ENCODE measurements at regions not wholly inside any gene's neighbourhood (a gene's known extent, or its start where the extent isn't known, plus 50 kb on each side); places are given as distances from the start of the nearest gene placed in this dataset.
"Not testable (repeated sequence)": the region's sequence is repeated elsewhere in the genome, so short reads cannot be mapped to it uniquely, and the experiment has no call there.

- H3K4me1 ChIP-seq (ENCODE audit: control insufficient read depth, insufficient read depth, low read length); H3K4me3 ChIP-seq (ENCODE audit: low read depth, low read length); H3K9me3 ChIP-seq (ENCODE audit: control insufficient read depth, insufficient read depth, low read depth, low read length); H3K9ac ChIP-seq (ENCODE audit: low read length); H3K27ac ChIP-seq (ENCODE audit: low read depth, low read length); H3K27me3 ChIP-seq (ENCODE audit: control insufficient read depth, insufficient read depth, low read length); H3K36me3 ChIP-seq (ENCODE audit: control insufficient read depth, insufficient read depth, low read length): not testable (repeated sequence)
These were observed 134.4 kb downstream of the PHETA1 start for GRCh38 chr12:111234491-111234890.

- Histone ChIP-seq H3K36me3 (ENCODE audit: control insufficient read depth, insufficient read depth, low read length) (no peaks in the 10 kb centered on the region), H3K4me1 (ENCODE audit: control insufficient read depth, insufficient read depth, low read length) (no peaks in the 10 kb centered on the region; the same call in 1 of the 2 replicates), H3K27ac (ENCODE audit: low read depth, low read length) (no peak overlapping the region), H3K9me3 (ENCODE audit: control insufficient read depth, insufficient read depth, low read depth, low read length) (no peaks in the 10 kb centered on the region), H3K4me3 (ENCODE audit: low read depth, low read length) (no peak overlapping the region), H3K9ac (ENCODE audit: low read length) (no peak overlapping the region), H3K27me3 (ENCODE audit: control insufficient read depth, insufficient read depth, low read length) (no peaks in the 10 kb centered on the region)
These were observed 135.1 kb downstream of the PHETA1 start for GRCh38 chr12:111233786-111234185.

- Histone ChIP-seq H3K27me3 (ENCODE audit: control insufficient read depth, insufficient read depth, low read length) (no peaks in the 10 kb centered on the region), H3K9ac (ENCODE audit: low read length) (no peak overlapping the region), H3K4me3 (ENCODE audit: low read depth, low read length) (no peak overlapping the region), H3K9me3 (ENCODE audit: control insufficient read depth, insufficient read depth, low read depth, low read length) (no peaks in the 10 kb centered on the region), H3K4me1 (ENCODE audit: control insufficient read depth, insufficient read depth, low read length) (no peaks in the 10 kb centered on the region; the same call in 1 of the 2 replicates), H3K27ac (ENCODE audit: low read depth, low read length) (no peak overlapping the region), H3K36me3 (ENCODE audit: control insufficient read depth, insufficient read depth, low read length) (no peaks in the 10 kb centered on the region)
These were observed 138.2 kb downstream of the PHETA1 start for GRCh38 chr12:111230649-111231048.

GRCh38 chr12:111228916-111229666, 139.8 kb downstream of the PHETA1 start:
- Histone ChIP-seq H3K9ac (ENCODE audit: low read length) (no peak overlapping the region), H3K36me3 (ENCODE audit: control insufficient read depth, insufficient read depth, low read length) (no peaks in the 10 kb centered on the region), H3K27me3 (ENCODE audit: control insufficient read depth, insufficient read depth, low read length) (no peaks in the 10 kb centered on the region), H3K4me3 (ENCODE audit: low read depth, low read length) (no peak overlapping the region), H3K4me1 (ENCODE audit: control insufficient read depth, insufficient read depth, low read length) (no peaks in the 10 kb centered on the region; the same call in 1 of the 2 replicates), H3K9me3 (ENCODE audit: control insufficient read depth, insufficient read depth, low read depth, low read length) (no peaks in the 10 kb centered on the region), H3K27ac (ENCODE audit: low read depth, low read length) (no peak overlapping the region)

- no peak overlapping the region for H3K27ac ChIP-seq (ENCODE audit: low read depth, low read length)
- no peaks in the 10 kb centered on the region for H3K27me3 ChIP-seq (ENCODE audit: control insufficient read depth, insufficient read depth, low read length)
- H3K9me3 ChIP-seq (ENCODE audit: control insufficient read depth, insufficient read depth, low read depth, low read length): no peaks in the 10 kb centered on the region
- no peaks in the 10 kb centered on the region; the same call in 1 of the 2 replicates for H3K4me1 ChIP-seq (ENCODE audit: control insufficient read depth, insufficient read depth, low read length)
- no peak overlapping the region for H3K4me3 ChIP-seq (ENCODE audit: low read depth, low read length)
- H3K9ac ChIP-seq (ENCODE audit: low read length): no peak overlapping the region
- no peaks in the 10 kb centered on the region for H3K36me3 ChIP-seq (ENCODE audit: control insufficient read depth, insufficient read depth, low read length)
These were observed 141.1 kb downstream of the PHETA1 start for GRCh38 chr12:111227476-111228420.

- Histone ChIP-seq H3K9ac (ENCODE audit: low read length) (no peak overlapping the region), H3K4me3 (ENCODE audit: low read depth, low read length) (no peak overlapping the region)
These were observed 142.2 kb downstream of the PHETA1 start for GRCh38 chr12:111226680-111227079.

GRCh38 chr12:111225307-111225706, 143.6 kb downstream of the PHETA1 start:
- Histone ChIP-seq H3K36me3 (ENCODE audit: control insufficient read depth, insufficient read depth, low read length) (no peaks in the 10 kb centered on the region), H3K4me1 (ENCODE audit: control insufficient read depth, insufficient read depth, low read length) (peaks cover 4% of the 10 kb centered on the region; the same call in 1 of the 2 replicates), H3K27me3 (ENCODE audit: control insufficient read depth, insufficient read depth, low read length) (no peaks in the 10 kb centered on the region), H3K9ac (ENCODE audit: low read length) (no peak overlapping the region), H3K4me3 (ENCODE audit: low read depth, low read length) (no peak overlapping the region), H3K9me3 (ENCODE audit: control insufficient read depth, insufficient read depth, low read depth, low read length) (no peaks in the 10 kb centered on the region), H3K27ac (ENCODE audit: low read depth, low read length) (no peak overlapping the region)

More at GRCh38 chr12:111226680-111227079, 142.2 kb downstream of the PHETA1 start:
- Histone ChIP-seq H3K4me1 (ENCODE audit: control insufficient read depth, insufficient read depth, low read length) (peaks cover 4% of the 10 kb centered on the region; the same call in 1 of the 2 replicates), H3K36me3 (ENCODE audit: control insufficient read depth, insufficient read depth, low read length) (no peaks in the 10 kb centered on the region), H3K27me3 (ENCODE audit: control insufficient read depth, insufficient read depth, low read length) (no peaks in the 10 kb centered on the region), H3K9me3 (ENCODE audit: control insufficient read depth, insufficient read depth, low read depth, low read length) (no peaks in the 10 kb centered on the region), H3K27ac (ENCODE audit: low read depth, low read length) (no peak overlapping the region)

- no peaks in the 10 kb centered on the region for H3K9me3 ChIP-seq (ENCODE audit: control insufficient read depth, insufficient read depth, low read depth, low read length)
- no peaks in the 10 kb centered on the region for H3K36me3 ChIP-seq (ENCODE audit: control insufficient read depth, insufficient read depth, low read length)
- H3K4me1 ChIP-seq (ENCODE audit: control insufficient read depth, insufficient read depth, low read length): peaks cover 4% of the 10 kb centered on the region; the same call in 1 of the 2 replicates
- no peak overlapping the region for H3K4me3 ChIP-seq (ENCODE audit: low read depth, low read length)
- H3K27me3 ChIP-seq (ENCODE audit: control insufficient read depth, insufficient read depth, low read length): no peaks in the 10 kb centered on the region
- no peak overlapping the region for H3K9ac ChIP-seq (ENCODE audit: low read length)
- no peak overlapping the region for H3K27ac ChIP-seq (ENCODE audit: low read depth, low read length)
These were observed 144.5 kb downstream of the PHETA1 start for GRCh38 chr12:111224186-111225066.

- H3K9me3 ChIP-seq (ENCODE audit: control insufficient read depth, insufficient read depth, low read depth, low read length): no peaks in the 10 kb centered on the region
- no peak overlapping the region for H3K27ac ChIP-seq (ENCODE audit: low read depth, low read length)
- no peak overlapping the region for H3K4me3 ChIP-seq (ENCODE audit: low read depth, low read length)
- peaks cover 4% of the 10 kb centered on the region; the same call in 1 of the 2 replicates for H3K4me1 ChIP-seq (ENCODE audit: control insufficient read depth, insufficient read depth, low read length)
- no peaks in the 10 kb centered on the region for H3K27me3 ChIP-seq (ENCODE audit: control insufficient read depth, insufficient read depth, low read length)
- H3K36me3 ChIP-seq (ENCODE audit: control insufficient read depth, insufficient read depth, low read length): no peaks in the 10 kb centered on the region
- H3K9ac ChIP-seq (ENCODE audit: low read length): no peak overlapping the region
These were observed 146.4 kb downstream of the PHETA1 start for GRCh38 chr12:111222523-111222922.

GRCh38 chr12:111222027-111222414, 146.9 kb downstream of the PHETA1 start:
- H3K27ac ChIP-seq (ENCODE audit: low read depth, low read length): no peak overlapping the region
- no peak overlapping the region for H3K9ac ChIP-seq (ENCODE audit: low read length)
- no peaks in the 10 kb centered on the region for H3K27me3 ChIP-seq (ENCODE audit: control insufficient read depth, insufficient read depth, low read length)

More at GRCh38 chr12:111222027-111222414, 146.9 kb downstream of the PHETA1 start:
- no peaks in the 10 kb centered on the region for H3K36me3 ChIP-seq (ENCODE audit: control insufficient read depth, insufficient read depth, low read length)
- H3K9me3 ChIP-seq (ENCODE audit: control insufficient read depth, insufficient read depth, low read depth, low read length): no peaks in the 10 kb centered on the region
- peaks cover 4% of the 10 kb centered on the region; the same call in 1 of the 2 replicates for H3K4me1 ChIP-seq (ENCODE audit: control insufficient read depth, insufficient read depth, low read length)
- H3K4me3 ChIP-seq (ENCODE audit: low read depth, low read length): no peak overlapping the region

Data from HUES6 (cell line).